Endothelial cell of umbilical vein (primary cell): ENCODE measurements at regions not wholly inside any gene's neighbourhood (a gene's known extent, or its start where the extent isn't known, plus 50 kb on each side); places are given as distances from the start of the nearest gene placed in this dataset.

Experiments
- BruUV-seq: library from RNA; stranded (reverse); fragments of 400-500 nt; replicated peaks from 2 replicates; lab custom pipeline; 2021; lab: Mats Ljungman, UMichigan
- CTCF ChIA-PET: fragments of 300-600, 350-600 bp; sonication (Branson Sonifier 250); formaldehyde crosslinking; loops from one replicate; lab custom pipeline; 2021; ENCODE audit warnings: antibody characterized with exemption, inconsistent platforms; lab: Charles Lee
- POLR2A ChIA-PET: fragments of 300-600, 350-600 bp; sonication (Branson Sonifier 250); formaldehyde crosslinking; loops from one replicate; lab custom pipeline; 2021; ENCODE audit warnings: antibody characterized with exemption, inconsistent platforms; lab: Charles Lee
- DNase-seq: peaks from one replicate; pipeline ENCODE4 v3.0.0-alpha.2; 2011; ENCODE audit warnings: low read depth, low spot score
- FAIRE-seq: peaks from 2 replicates; lab custom pipeline; 2011; peaks lifted over from hg19 to GRCh38; lab: Jason Lieb, UNC
- H2AFZ ChIP-seq: 2 replicates; pipeline ENCODE4 v1.6.0; 2012; ENCODE audit warnings: low read depth, low read length, control low read depth, inconsistent platforms
- H3K27ac ChIP-seq: 2 replicates; pipeline ENCODE4 v1.5.1; 2011; ENCODE audit warnings: low read depth, mild to moderate bottlenecking, control low read depth, low read length, moderate library complexity; ENCODE audit not compliant: insufficient read depth
- H3K27me3 ChIP-seq, 2 experiments: 2 replicates each; pipeline versions ENCODE4 v1.6.0 to v1.6.1; 2011; ENCODE audit warnings: low read length in 2 of 2, mixed read lengths in 1 of 2; ENCODE audit not compliant: control insufficient read depth in 2 of 2, insufficient read depth in 2 of 2
- H3K36me3 ChIP-seq, 2 experiments: 2 replicates in 1 of 2; 3 replicates in 1 of 2; pipeline ENCODE4 v1.5.1; 2011; ENCODE audit warnings: low read length in 2 of 2, mild to moderate bottlenecking in 1 of 2, moderate library complexity in 1 of 2; ENCODE audit not compliant: control insufficient read depth in 2 of 2, insufficient read depth in 2 of 2; ENCODE audit errors: extremely low read depth in 1 of 2
- H3K4me1 ChIP-seq: 3 replicates; pipeline ENCODE4 v1.5.1; 2011; ENCODE audit warnings: mild to moderate bottlenecking, low read length; ENCODE audit not compliant: control insufficient read depth, insufficient read depth; ENCODE audit errors: extremely low read depth
- H3K4me2 ChIP-seq: 2 replicates; pipeline ENCODE4 v1.6.1; 2011; ENCODE audit warnings: low read length, control low read depth, mixed read lengths; ENCODE audit not compliant: insufficient read depth
- H3K4me3 ChIP-seq, 3 experiments: fragments of 200-600 bp in 1 of 3; sonication (generic), shearing (Covaris generic) in 1 of 3; replicated peaks in 1 of 3; 2 replicates each; pipeline ENCODE4 v1.5.1; 2011 to 2016; ENCODE audit warnings: control low read depth in 3 of 3, low read length in 3 of 3, mild to moderate bottlenecking in 2 of 3, inconsistent platforms in 1 of 3, low read depth in 1 of 3, moderate library complexity in 1 of 3; ENCODE audit not compliant: insufficient read depth in 1 of 3
- H3K79me2 ChIP-seq: 2 replicates; pipeline ENCODE4 v1.6.0; 2012; ENCODE audit warnings: low read length, inconsistent platforms; ENCODE audit not compliant: control insufficient read depth, insufficient read depth
- H3K9ac ChIP-seq: replicated peaks from 2 replicates; pipeline ENCODE3; 2011; ENCODE audit warnings: low read length, control low read depth; ENCODE audit not compliant: insufficient read depth; ENCODE audit errors: extremely low read depth
- H3K9me1 ChIP-seq: replicated peaks from 3 replicates; pipeline ENCODE4 v1.6.0; 2011; ENCODE audit warnings: mild to moderate bottlenecking, low read length; ENCODE audit not compliant: control insufficient read depth, insufficient read depth; ENCODE audit errors: extremely low read depth
- H3K9me3 ChIP-seq: replicated peaks from 2 replicates; pipeline ENCODE4 v1.5.1; 2012; ENCODE audit warnings: low read length, inconsistent platforms; ENCODE audit not compliant: control insufficient read depth, insufficient read depth
- H4K20me1 ChIP-seq: replicated peaks from 2 replicates; pipeline ENCODE3; 2011; ENCODE audit warnings: mild to moderate bottlenecking, low read length; ENCODE audit not compliant: control insufficient read depth, insufficient read depth; ENCODE audit errors: extremely low read depth
- CTCF ChIP-seq, 2 donors: IDR thresholded peaks; 1 replicate in 1 of 2; 2 replicates in 1 of 2; pipeline ENCODE4 v1.5.1; 2011; ENCODE audit warnings: low read length in 2 of 2, mild to moderate bottlenecking in 2 of 2, moderate library complexity in 2 of 2, control low read depth in 1 of 2, inconsistent platforms in 1 of 2, low read depth in 1 of 2; ENCODE audit not compliant: insufficient read depth in 1 of 2; ENCODE audit errors: extremely low read depth in 1 of 2
- EZH2 ChIP-seq: IDR thresholded peaks from 2 replicates; pipeline ENCODE4 v1.6.1; 2012; ENCODE audit warnings: borderline replicate concordance, low read depth, mild to moderate bottlenecking, moderate library complexity, low read length, inconsistent platforms; ENCODE audit not compliant: severe bottlenecking
- FOS ChIP-seq: IDR thresholded peaks from 2 replicates; pipeline ENCODE4 v1.6.1; 2011; ENCODE audit warnings: mild to moderate bottlenecking, low read length, moderate library complexity, borderline replicate concordance; ENCODE audit not compliant: insufficient read depth
- GATA2 ChIP-seq: IDR thresholded peaks from 2 replicates; pipeline ENCODE4 v1.7.0; 2011; ENCODE audit warnings: low read depth, mild to moderate bottlenecking, moderate library complexity, mixed read lengths, low read length; ENCODE audit not compliant: insufficient read length, insufficient read depth
- JUN ChIP-seq: IDR thresholded peaks from 2 replicates; pipeline ENCODE4 v1.6.1; 2011; ENCODE audit warnings: borderline replicate concordance, low read depth; ENCODE audit not compliant: insufficient read length, insufficient read depth
- MAX ChIP-seq: IDR thresholded peaks from 2 replicates; pipeline ENCODE4 v1.6.1; 2011; ENCODE audit not compliant: insufficient read depth, insufficient read length
- MYC ChIP-seq: IDR thresholded peaks from one replicate; pipeline ENCODE4 v1.6.1; 2011; ENCODE audit warnings: mild to moderate bottlenecking, low read depth, low read length
- POLR2A ChIP-seq: IDR thresholded peaks from 2 replicates; pipeline ENCODE4 v1.6.1; 2012; ENCODE audit warnings: low read depth, mild to moderate bottlenecking, control low read depth, low read length
- POLR2AphosphoS5 ChIP-seq: IDR thresholded peaks from 2 replicates; pipeline ENCODE4 v1.6.1; 2012; ENCODE audit warnings: low read depth, mild to moderate bottlenecking, control low read depth, low read length, moderate library complexity; ENCODE audit not compliant: insufficient read depth
- dilution Hi-C: fragments of 300-500 bp; cut with MboI; formaldehyde crosslinking; loops from one replicate; pipeline ENCODE4 v1.15.0; 2019; ENCODE audit warnings: low sequenced_read_pairs; ENCODE audit not compliant: extremely low pct_ligation_motif_present
- intact Hi-C: fragments of 100-400 bp; cut with micrococcal nuclease; formaldehyde crosslinking; loops from one replicate; pipeline ENCODE4 v1.10.0; 2022

DNA sequence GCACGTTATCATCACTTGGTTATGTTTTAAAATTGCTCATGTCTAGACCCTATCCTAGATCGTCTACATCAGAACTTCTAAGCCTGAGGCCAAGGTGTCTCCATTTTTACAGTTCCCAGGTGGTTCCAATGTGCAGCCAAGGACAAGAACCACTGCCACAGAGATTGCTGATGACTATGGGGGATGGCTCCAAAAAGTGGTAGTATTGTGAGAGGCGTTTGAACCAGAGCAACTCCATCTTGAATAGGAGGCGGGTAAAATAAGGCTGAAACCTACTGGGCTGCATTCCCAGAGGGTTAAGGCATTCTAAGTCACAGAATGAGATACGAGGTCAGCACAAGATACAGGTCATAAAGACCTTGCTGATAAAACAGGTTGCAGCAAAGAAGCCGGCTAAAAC, 195.6 kb upstream of the FOXN2 start:
- H3K4me3 ChIP-seq = no peak overlapping the region
- no peaks in the 10 kb centered on the region for H3K36me3 ChIP-seq
- FAIRE-seq = no peak
- no peak overlapping the region for H3K27ac ChIP-seq
- H3K27me3 ChIP-seq = no peaks in the 10 kb centered on the region
- TF ChIP-seq CTCF (IDR thresholded peaks at IDR 0.05; ENCODE audit: extremely low read depth in 1 of 2, insufficient read depth in 1 of 2, low read depth in 1 of 2, low read length in 2 of 2) = no peak
- TF ChIP-seq POLR2A = no peak
- no peak for TF ChIP-seq JUN
- no peak for DNase-seq
- no TSS peak for BruUV-seq
- H3K4me2 ChIP-seq = no peak overlapping the region
- no peaks in the 10 kb centered on the region for H4K20me1 ChIP-seq
- H3K9me3 ChIP-seq = no peaks in the 10 kb centered on the region
- H2AFZ ChIP-seq = no peak overlapping the region
- H3K9me1 ChIP-seq = no peaks in the 10 kb centered on the region
- no peak overlapping the region for H3K9ac ChIP-seq
- ChIA-PET CTCF (no interaction called here), POLR2A (no interaction called here)
- intact Hi-C loops = no loop called here
- H3K79me2 ChIP-seq = no peaks in the 10 kb centered on the region
- no peaks in the 10 kb centered on the region for H3K4me1 ChIP-seq
- dilution Hi-C loops = no loop called here

- no TSS peak for BruUV-seq
- CTCF ChIA-PET = no interaction called here
Measured at GRCh38 chr2:48120112-48120511, 194.4 kb upstream of the FOXN2 start.

More at GRCh38 chr2:48120112-48120511, 194.4 kb upstream of the FOXN2 start:
- Histone ChIP-seq H3K9me3 (no peaks in the 10 kb centered on the region), H3K9ac (no peak overlapping the region), H3K27me3 (no peaks in the 10 kb centered on the region), H3K4me2 (no peak overlapping the region), H3K4me1 (no peaks in the 10 kb centered on the region), H3K27ac (no peak overlapping the region), H3K4me3 (no peak overlapping the region), H3K79me2 (no peaks in the 10 kb centered on the region), H4K20me1 (no peaks in the 10 kb centered on the region), H3K9me1 (no peaks in the 10 kb centered on the region), H3K36me3 (no peaks in the 10 kb centered on the region), H2AFZ (no peak overlapping the region)
- TF ChIP-seq GATA2 (no peak), JUN (no peak), CTCF (IDR thresholded peaks at IDR 0.05; ENCODE audit: extremely low read depth in 1 of 2, insufficient read depth in 1 of 2, low read depth in 1 of 2, low read length in 2 of 2) (no peak), POLR2AphosphoS5 (no peak), EZH2 (no peak), FOS (no peak), POLR2A (no peak), MYC (no peak), MAX (no peak)
- no peak for DNase-seq
- dilution Hi-C loops = no loop called here
- FAIRE-seq = no peak
- POLR2A ChIA-PET = no interaction called here
- intact Hi-C loops = no loop called here
